NB4 (cell line): ENCODE measurements at regions not wholly inside any gene's neighbourhood (a gene's known extent, or its start where the extent isn't known, plus 50 kb on each side); places are given as distances from the start of the nearest gene placed in this dataset.

Experiments
- DNase-seq: peaks from one replicate; pipeline ENCODE4 v3.0.0; 2010; ENCODE audit warnings: low read depth
- H3K4me3 ChIP-seq: one replicate; pipeline ENCODE4 v1.5.1; 2011; ENCODE audit warnings: mild to moderate bottlenecking, low read depth, low read length, moderate library complexity
- MYC ChIP-seq: IDR thresholded peaks from 2 replicates; pipeline ENCODE4 v1.6.1; 2011; ENCODE audit warnings: low read depth, low read length
- POLR2A ChIP-seq: IDR thresholded peaks from 2 replicates; pipeline ENCODE4 v1.6.1; 2011; ENCODE audit warnings: mild to moderate bottlenecking; ENCODE audit not compliant: insufficient read length; ENCODE audit errors: extremely low read depth
- TF ChIP-seq, protein P1 (sequence below): IDR thresholded peaks from 2 replicates; pipeline ENCODE4 v1.6.1; 2011; ENCODE audit warnings: low read depth, low read length
- TF ChIP-seq, protein P2 (sequence below): IDR thresholded peaks from one replicate; pipeline ENCODE4 v1.5.1; 2012; ENCODE audit warnings: low read depth, low read length

DNA sequence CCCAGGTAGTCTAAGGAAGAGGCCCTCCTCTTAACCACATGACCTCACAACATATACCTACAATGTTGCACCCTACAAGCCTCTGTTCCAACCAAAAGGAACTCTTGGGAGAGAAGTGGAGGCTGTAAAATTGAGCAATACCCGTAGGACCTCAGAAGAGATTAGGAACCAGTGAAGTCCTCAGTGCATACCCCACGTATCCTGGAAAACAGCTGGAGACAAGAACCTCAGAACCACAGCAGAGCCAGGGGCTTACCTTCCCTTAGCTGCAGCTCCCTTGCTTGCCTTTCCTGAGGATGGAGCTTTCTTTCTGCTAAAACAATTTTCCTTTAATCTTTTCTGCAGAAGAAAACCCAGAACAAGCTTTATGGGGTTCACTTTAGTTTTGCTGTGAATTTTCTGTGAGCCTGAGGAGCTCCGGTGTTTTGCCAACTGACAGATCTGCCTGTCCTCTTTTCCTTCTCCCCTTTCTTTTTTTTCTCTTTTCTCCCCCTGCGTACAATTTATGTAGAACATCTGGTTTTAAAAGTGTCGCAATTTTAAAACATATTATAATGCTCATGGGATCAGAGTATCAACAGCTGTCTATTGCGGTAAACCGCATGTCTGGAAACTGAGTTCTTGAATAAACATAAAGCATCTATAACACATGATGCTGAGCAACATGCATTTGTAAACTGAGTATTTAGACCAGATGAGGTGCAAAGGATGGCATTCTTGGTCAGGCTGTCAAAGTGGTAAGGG lies 226.4 kb upstream of the MAF start:
- TF ChIP-seq MYC (no peak), POLR2A (no peak)
- TF ChIP-seq, protein P1, sequence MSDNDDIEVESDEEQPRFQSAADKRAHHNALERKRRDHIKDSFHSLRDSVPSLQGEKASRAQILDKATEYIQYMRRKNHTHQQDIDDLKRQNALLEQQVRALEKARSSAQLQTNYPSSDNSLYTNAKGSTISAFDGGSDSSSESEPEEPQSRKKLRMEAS: no peak
- TF ChIP-seq, protein P2, sequence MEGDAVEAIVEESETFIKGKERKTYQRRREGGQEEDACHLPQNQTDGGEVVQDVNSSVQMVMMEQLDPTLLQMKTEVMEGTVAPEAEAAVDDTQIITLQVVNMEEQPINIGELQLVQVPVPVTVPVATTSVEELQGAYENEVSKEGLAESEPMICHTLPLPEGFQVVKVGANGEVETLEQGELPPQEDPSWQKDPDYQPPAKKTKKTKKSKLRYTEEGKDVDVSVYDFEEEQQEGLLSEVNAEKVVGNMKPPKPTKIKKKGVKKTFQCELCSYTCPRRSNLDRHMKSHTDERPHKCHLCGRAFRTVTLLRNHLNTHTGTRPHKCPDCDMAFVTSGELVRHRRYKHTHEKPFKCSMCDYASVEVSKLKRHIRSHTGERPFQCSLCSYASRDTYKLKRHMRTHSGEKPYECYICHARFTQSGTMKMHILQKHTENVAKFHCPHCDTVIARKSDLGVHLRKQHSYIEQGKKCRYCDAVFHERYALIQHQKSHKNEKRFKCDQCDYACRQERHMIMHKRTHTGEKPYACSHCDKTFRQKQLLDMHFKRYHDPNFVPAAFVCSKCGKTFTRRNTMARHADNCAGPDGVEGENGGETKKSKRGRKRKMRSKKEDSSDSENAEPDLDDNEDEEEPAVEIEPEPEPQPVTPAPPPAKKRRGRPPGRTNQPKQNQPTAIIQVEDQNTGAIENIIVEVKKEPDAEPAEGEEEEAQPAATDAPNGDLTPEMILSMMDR: no peak
- H3K4me3 ChIP-seq: no peak overlapping the region
- no peak for DNase-seq

DNA sequence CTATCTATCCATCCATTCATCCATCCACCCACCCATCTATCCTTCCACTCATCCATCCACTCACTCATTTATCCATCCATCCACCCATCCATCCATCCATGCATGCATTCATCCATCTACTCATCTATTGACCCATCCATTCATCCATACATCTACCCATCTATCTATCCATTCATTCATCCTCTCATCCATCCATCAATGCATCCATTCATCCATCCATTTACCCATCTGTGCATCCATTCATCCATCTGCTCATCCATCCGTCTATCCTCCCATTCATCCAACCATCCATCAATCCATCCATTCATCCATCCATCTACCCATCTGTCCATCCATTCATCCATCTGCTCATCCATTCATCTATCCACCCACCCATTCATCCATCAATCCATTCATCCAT lies 224.5 kb upstream of the MAF start:
- DNase-seq: no peak
- TF ChIP-seq MYC: no peak
- TF ChIP-seq, protein P2: no peak
- TF ChIP-seq POLR2A: no peak
- TF ChIP-seq, protein P1: no peak
- no peak overlapping the region for H3K4me3 ChIP-seq

DNA sequence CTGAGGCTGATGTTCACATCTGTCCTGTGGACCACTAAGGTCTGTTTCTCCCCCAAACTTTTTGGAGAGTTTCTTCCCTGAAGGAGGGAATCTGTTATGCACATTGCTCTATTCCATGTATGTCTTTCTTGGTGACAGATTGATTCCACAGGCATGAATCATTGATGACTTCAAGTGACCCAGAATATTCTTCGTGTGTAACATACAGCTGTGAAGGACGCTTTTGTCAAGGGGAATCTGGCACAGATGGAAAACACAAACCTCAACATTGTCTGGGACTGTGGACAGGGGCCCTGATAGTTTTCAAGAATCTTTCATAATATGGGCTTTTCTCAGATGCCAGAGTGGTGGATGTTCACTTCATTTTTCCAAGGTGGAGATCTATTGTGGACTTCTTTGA lies 223.1 kb upstream of the MAF start:
- no peak overlapping the region for H3K4me3 ChIP-seq
- TF ChIP-seq MYC: no peak
- TF ChIP-seq, protein P2: no peak
- TF ChIP-seq POLR2A: no peak
- TF ChIP-seq, protein P1: no peak
- DNase-seq: no peak

DNA sequence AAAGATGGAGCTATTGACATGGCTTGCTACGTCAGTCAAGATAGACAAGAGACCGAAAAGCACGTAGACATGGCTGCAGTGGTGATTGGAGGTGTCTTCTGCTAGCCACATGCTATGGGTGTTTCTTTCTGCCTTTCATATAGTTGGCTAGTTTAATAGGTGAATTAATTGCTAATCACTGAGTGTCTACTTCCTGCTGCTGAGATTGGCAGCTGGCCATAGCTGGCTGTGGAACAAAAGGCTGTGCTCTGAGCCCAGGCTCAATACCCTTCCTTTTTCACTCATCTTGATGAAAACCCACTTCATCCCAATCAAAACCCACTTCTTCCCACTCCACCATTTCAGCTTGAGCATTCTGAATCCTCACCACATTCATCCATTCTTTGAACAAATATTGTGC lies 221.4 kb upstream of the MAF start:
- DNase-seq: no peak
- TF ChIP-seq, protein P2: no peak
- TF ChIP-seq POLR2A (no peak), MYC (no peak)
- TF ChIP-seq, protein P1: no peak
- H3K4me3 ChIP-seq: no peak overlapping the region

DNA sequence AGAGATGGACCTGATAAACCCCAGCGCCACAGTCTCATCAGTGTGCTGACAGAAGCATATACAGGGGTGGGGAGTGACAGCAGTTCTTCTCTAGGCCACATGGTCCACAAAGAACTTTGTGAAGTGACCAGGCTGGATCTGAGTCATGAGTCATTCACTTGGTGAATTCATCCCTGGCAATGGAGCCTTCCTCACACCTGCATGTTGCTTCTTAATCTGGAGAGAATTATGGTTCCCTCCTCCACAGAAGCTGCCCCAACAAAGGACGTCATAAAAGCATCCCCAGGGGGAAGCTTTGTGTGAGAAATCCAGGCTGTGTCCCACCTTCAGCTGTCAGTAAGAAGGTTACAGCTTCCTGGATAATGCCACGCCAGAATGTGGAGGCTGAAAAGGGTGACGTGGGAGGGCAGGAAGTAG lies 215.6 kb upstream of the MAF start:
- no peak for DNase-seq
- TF ChIP-seq POLR2A (no peak), MYC (no peak)
- TF ChIP-seq, protein P2: no peak
- TF ChIP-seq, protein P1: no peak
- H3K4me3 ChIP-seq: no peak overlapping the region
